ENCODE measurements at regions not wholly inside any gene's neighbourhood (a gene's known extent, or its start where the extent isn't known, plus 50 kb on each side); places are given as distances from the start of the nearest gene placed in this dataset.
"Not testable (repeated sequence)": the region's sequence is repeated elsewhere in the genome, so short reads cannot be mapped to it uniquely, and the experiment has no call there.

- no peak for DNase-seq
Measured at GRCh38 chr18:1732143-1732542, 827.5 kb downstream of the ADCYAP1 start.

- no peak for DNase-seq
Measured at GRCh38 chr18:1746131-1746530, 825.2 kb downstream of the METTL4 start.

GRCh38 chr18:1751249-1751648, 820.1 kb downstream of the METTL4 start:
- DNase-seq: no peak

- no peak for DNase-seq
Measured at GRCh38 chr18:1760901-1761300, 810.4 kb downstream of the METTL4 start.

- no peak for DNase-seq
Measured at GRCh38 chr18:1774261-1774660, 797.0 kb downstream of the METTL4 start.

- no peak for DNase-seq
Measured at GRCh38 chr18:1777843-1778242, 793.5 kb downstream of the METTL4 start.

- no peak for DNase-seq
Measured at GRCh38 chr18:1778496-1779178, 792.7 kb downstream of the METTL4 start.

- DNase-seq: no peak
Measured at GRCh38 chr18:1779587-1779986, 791.7 kb downstream of the METTL4 start.

- no peak for DNase-seq
Measured at GRCh38 chr18:1784113-1784512, 787.2 kb downstream of the METTL4 start.

- DNase-seq: not testable (repeated sequence)
Measured at GRCh38 chr18:1785980-1786379, 785.3 kb downstream of the METTL4 start.

GRCh38 chr18:1796636-1797035, 774.7 kb downstream of the METTL4 start:
- DNase-seq: no peak

- no peak for DNase-seq
Measured at GRCh38 chr18:1797235-1797634, 774.1 kb downstream of the METTL4 start.

GRCh38 chr18:1805521-1805920, 765.8 kb downstream of the METTL4 start:
- no peak for DNase-seq

- DNase-seq: no peak
Measured at GRCh38 chr18:1806884-1807615, 764.3 kb downstream of the METTL4 start.

GRCh38 chr18:1811282-1811681, 760.0 kb downstream of the METTL4 start:
- no peak for DNase-seq

- no peak for DNase-seq
Measured at GRCh38 chr18:1825296-1825695, 746.0 kb downstream of the METTL4 start.

- no peak for DNase-seq
Measured at GRCh38 chr18:1840878-1841277, 730.4 kb downstream of the METTL4 start.

- DNase-seq: no peak
Measured at GRCh38 chr18:1846640-1847039, 724.7 kb downstream of the METTL4 start.

- no peak for DNase-seq
Measured at GRCh38 chr18:1848716-1849115, 722.6 kb downstream of the METTL4 start.

- DNase-seq: no peak
Measured at GRCh38 chr18:1849386-1849785, 721.9 kb downstream of the METTL4 start.

GRCh38 chr18:1857281-1857680, 714.0 kb downstream of the METTL4 start:
- DNase-seq: not testable (repeated sequence)

- DNase-seq: no peak
Measured at GRCh38 chr18:1861473-1861872, 709.8 kb downstream of the METTL4 start.

- no peak for DNase-seq
Measured at GRCh38 chr18:1865869-1866268, 705.4 kb downstream of the METTL4 start.

- no peak for DNase-seq
Measured at GRCh38 chr18:1872274-1872673, 699.0 kb downstream of the METTL4 start.

GRCh38 chr18:1875219-1875618, 696.1 kb downstream of the METTL4 start:
- no peak for DNase-seq

Measured in NCI-H526 (cell line).